ENCODE measurements at regions not wholly inside any gene's neighbourhood (a gene's known extent, or its start where the extent isn't known, plus 50 kb on each side); places are given as distances from the start of the nearest gene placed in this dataset.

GRCh38 chr2:19505199-19506136 lies 147.0 kb upstream of the OSR1 start:
- TF ChIP-seq CTCF (IDR thresholded peaks at IDR 0.05) (no peak), POLR2AphosphoS5 (IDR thresholded peaks at IDR 0.05) (no peak), POLR2A (IDR thresholded peaks at IDR 0.05) (no peak), EP300 (IDR thresholded peaks at IDR 0.05) (no peak)

Measured in upper lobe of left lung (tissue), 4 donors.